ENCODE measurements at regions not wholly inside any gene's neighbourhood (a gene's known extent, or its start where the extent isn't known, plus 50 kb on each side); places are given as distances from the start of the nearest gene placed in this dataset.

DNA sequence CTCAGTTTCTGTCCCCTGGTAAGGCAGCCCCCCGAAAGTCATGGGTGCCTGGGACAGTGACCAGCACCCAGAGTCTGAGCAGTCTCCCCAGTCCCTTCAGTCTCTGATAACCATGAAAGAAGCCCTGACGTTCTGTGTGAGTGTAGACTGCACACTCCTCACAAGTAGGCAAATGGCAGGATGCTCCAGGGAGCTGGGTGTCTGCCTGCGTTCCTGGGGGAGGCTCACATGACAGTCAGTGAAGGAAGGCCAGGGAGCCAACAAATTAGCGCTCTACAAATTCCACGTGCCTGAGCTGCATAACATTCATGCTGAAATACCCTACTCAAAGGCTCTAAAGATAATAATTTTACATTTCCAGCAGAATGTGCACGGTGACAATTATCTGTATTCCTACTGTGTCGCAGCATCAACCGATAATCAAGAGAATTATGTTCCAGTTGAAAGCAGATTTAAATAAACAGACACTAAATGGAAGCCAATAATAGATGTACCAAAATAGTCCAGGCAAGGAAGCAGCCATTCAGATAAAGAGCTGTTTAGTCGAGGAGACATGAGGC lies 56.3 kb downstream of the ASCL1 start:
- TF ChIP-seq RAD21 (conservative IDR thresholded peaks at IDR 0.05 in 1 of 2, IDR thresholded peaks at IDR 0.05 in 1 of 2), result no peak
- TF ChIP-seq, protein P1, sequence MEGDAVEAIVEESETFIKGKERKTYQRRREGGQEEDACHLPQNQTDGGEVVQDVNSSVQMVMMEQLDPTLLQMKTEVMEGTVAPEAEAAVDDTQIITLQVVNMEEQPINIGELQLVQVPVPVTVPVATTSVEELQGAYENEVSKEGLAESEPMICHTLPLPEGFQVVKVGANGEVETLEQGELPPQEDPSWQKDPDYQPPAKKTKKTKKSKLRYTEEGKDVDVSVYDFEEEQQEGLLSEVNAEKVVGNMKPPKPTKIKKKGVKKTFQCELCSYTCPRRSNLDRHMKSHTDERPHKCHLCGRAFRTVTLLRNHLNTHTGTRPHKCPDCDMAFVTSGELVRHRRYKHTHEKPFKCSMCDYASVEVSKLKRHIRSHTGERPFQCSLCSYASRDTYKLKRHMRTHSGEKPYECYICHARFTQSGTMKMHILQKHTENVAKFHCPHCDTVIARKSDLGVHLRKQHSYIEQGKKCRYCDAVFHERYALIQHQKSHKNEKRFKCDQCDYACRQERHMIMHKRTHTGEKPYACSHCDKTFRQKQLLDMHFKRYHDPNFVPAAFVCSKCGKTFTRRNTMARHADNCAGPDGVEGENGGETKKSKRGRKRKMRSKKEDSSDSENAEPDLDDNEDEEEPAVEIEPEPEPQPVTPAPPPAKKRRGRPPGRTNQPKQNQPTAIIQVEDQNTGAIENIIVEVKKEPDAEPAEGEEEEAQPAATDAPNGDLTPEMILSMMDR (IDR thresholded peaks at IDR 0.05), result no peak
- TF ChIP-seq POLR2A (IDR thresholded peaks at IDR 0.05; ENCODE audit: low read length), result no peak
- TF ChIP-seq EP300 (IDR thresholded peaks at IDR 0.05), result no peak
- TF ChIP-seq BHLHE40 (IDR thresholded peaks at IDR 0.05; ENCODE audit: low read depth, low read length), result no peak
- no peak for TF ChIP-seq CEBPB (IDR thresholded peaks at IDR 0.05)
